Lower lobe of right lung (tissue), 2 donors: ENCODE measurements at regions not wholly inside any gene's neighbourhood (a gene's known extent, or its start where the extent isn't known, plus 50 kb on each side); places are given as distances from the start of the nearest gene placed in this dataset.
A peak's percentile ranks its signal among the peaks of the same experiment; 100 is the strongest.

Experiments used
- ATAC-seq, 2 donors: fragments of 200-7000 bp; cut with Tn5 transposase; one replicate each; pipeline ENCODE4 v1.9.1; 2020 to 2022; ENCODE audit warnings: mild to moderate bottlenecking in 2 of 2, moderate library complexity in 2 of 2
- DNase-seq: peaks from one replicate; pipeline ENCODE4 v3.0.0-alpha.2; 2020
- H3K27ac ChIP-seq: fragments of 200-600 bp; one replicate; pipeline ENCODE4 v1.8.0; 2022
- H3K27me3 ChIP-seq: fragments of 200-600 bp; one replicate; pipeline ENCODE4 v1.8.0; 2022; ENCODE audit warnings: low read depth
- H3K36me3 ChIP-seq: fragments of 200-600 bp; one replicate; pipeline ENCODE4 v1.8.0; 2022; ENCODE audit warnings: mild to moderate bottlenecking
- H3K4me1 ChIP-seq: fragments of 200-600 bp; one replicate; pipeline ENCODE4 v1.8.0; 2022
- H3K4me3 ChIP-seq: fragments of 200-600 bp; one replicate; pipeline ENCODE4 v1.8.0; 2022; ENCODE audit warnings: mild to moderate bottlenecking
- H3K9me3 ChIP-seq: fragments of 200-600 bp; one replicate; pipeline ENCODE4 v1.8.0; 2022
- intact Hi-C: fragments of 100-400 bp; cut with DNase I; formaldehyde crosslinking; loops from one replicate; pipeline ENCODE4 v1.11.0; 2022
- TF ChIP-seq, protein P1 (sequence below): fragments of 200-600 bp; IDR thresholded peaks from one replicate; pipeline ENCODE4 v1.8.0; 2022; ENCODE audit warnings: antibody characterized with exemption, mild to moderate bottlenecking
- donor health status: DM: no; HTN: yes; CAD: no; lungs with severe emphysema.

DNA sequence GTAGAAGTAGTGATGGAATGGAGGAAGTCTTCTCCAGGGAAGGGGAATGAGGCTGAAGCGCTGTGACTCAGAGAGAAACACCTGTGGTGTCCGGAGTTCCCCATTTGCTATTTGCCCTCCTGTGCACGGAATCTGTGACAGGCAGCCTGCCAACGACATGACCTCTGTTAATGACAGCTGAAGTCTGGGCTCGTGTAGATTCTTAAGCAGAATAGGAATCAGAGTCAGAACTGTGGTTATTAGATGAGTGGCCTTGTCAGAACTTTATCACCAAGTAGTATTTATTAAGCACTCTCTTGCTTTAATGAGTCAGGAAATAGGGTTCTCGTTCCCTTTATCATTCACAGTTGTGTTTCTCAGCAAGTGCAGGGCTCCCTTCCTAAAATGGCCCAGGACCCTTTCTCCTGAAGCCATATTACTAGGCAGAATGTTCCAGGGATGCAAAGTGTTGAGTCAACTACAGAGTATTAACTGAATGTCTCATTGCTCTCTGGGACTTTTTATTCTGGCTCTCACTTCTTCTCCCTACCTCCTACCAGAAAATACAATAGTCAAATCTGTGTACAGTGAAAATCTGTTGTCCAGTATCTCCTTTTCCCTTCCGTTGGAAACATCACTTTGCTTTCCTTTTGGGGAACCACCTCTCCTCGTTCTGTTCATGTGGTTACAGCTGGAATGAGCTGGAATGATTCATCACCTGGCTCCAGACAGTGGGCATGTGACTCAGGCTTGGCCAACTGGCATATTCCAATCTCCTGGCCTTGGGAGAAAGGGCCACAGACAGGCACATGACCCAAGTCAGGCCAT, 77.8 kb upstream of the MAX start:
- no peaks in the 10 kb centered on the region for H3K27me3 ChIP-seq
- H3K9me3 ChIP-seq, result peaks cover 5% of the 10 kb centered on the region
- H3K4me1 ChIP-seq, result peaks cover 10% of the 10 kb centered on the region
- H3K27ac ChIP-seq, result no peak overlapping the region
- intact Hi-C loops, result no loop called here
- H3K36me3 ChIP-seq, result no peaks in the 10 kb centered on the region
- no peak for DNase-seq
- H3K4me3 ChIP-seq, result no peak overlapping the region
- ATAC-seq, result peak; percentile 58 to 59
- TF ChIP-seq, protein P1, sequence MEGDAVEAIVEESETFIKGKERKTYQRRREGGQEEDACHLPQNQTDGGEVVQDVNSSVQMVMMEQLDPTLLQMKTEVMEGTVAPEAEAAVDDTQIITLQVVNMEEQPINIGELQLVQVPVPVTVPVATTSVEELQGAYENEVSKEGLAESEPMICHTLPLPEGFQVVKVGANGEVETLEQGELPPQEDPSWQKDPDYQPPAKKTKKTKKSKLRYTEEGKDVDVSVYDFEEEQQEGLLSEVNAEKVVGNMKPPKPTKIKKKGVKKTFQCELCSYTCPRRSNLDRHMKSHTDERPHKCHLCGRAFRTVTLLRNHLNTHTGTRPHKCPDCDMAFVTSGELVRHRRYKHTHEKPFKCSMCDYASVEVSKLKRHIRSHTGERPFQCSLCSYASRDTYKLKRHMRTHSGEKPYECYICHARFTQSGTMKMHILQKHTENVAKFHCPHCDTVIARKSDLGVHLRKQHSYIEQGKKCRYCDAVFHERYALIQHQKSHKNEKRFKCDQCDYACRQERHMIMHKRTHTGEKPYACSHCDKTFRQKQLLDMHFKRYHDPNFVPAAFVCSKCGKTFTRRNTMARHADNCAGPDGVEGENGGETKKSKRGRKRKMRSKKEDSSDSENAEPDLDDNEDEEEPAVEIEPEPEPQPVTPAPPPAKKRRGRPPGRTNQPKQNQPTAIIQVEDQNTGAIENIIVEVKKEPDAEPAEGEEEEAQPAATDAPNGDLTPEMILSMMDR, result no peak

DNA sequence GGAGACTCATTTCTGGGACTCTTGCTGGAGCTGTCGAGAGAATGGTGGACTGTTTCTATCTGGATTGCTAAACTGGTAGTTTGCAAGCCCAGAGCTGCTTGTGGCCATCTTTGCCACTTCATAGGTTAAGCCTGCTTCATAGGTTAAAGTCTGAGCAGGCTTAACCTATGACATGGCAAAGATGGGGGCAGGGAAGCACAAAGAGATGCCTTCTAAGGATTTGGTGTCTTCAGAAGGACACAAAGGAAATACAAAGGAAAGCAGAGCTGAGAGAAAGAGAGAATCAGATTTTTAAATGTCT, 78.4 kb upstream of the MAX start:
- ATAC-seq, result no peak
- DNase-seq, result no peak

DNA sequence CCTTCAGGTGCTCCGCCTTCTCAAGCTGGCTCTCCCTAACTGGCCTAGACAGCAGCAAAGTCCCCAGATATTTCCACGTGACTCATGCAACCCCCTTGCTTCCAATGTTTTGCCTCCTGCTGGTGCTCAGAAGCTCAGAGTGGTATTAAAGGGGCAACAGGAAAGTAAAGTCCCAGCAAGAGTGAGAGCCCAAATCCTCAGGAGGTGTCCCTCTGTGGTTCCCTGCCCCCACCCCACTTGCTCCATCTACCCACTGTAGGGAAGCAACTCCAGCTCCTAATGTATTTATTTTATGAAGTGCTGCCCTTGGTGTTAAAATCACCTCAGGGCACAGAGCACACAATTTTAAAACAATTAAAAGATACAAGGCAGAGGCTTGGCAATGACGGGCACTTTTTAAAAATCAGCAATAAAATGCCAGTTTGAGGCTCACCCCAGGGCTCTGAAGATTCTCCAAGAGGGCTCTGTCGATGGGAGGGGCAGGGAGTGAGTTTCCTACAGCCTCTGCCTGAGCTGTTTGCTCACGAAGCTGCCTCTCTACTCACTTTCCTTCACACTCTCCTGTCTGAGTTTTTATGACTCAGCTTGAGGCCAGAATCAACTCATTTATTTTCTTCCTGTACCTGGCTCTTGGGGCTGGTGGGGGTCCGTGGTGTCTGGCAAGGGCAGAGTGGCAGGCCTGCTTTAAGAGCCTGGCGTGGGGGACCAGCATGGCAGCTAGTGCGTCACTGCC, 81.9 kb upstream of the MAX start:
- H3K27ac ChIP-seq, result no peak overlapping the region
- H3K9me3 ChIP-seq, result peaks cover 5% of the 10 kb centered on the region
- DNase-seq (no peak), ATAC-seq (no peak)
- no peak overlapping the region for H3K4me3 ChIP-seq
- no peaks in the 10 kb centered on the region for H3K36me3 ChIP-seq
- TF ChIP-seq, protein P1, result no peak
- no peaks in the 10 kb centered on the region for H3K27me3 ChIP-seq
- intact Hi-C loops, result no loop called here
- peaks cover 10% of the 10 kb centered on the region for H3K4me1 ChIP-seq

More for the DNA sequence above, 78.4 kb upstream of the MAX start:
- no peaks in the 10 kb centered on the region for H3K36me3 ChIP-seq
- H3K9me3 ChIP-seq, result peaks cover 5% of the 10 kb centered on the region
- H3K27me3 ChIP-seq, result no peaks in the 10 kb centered on the region
- no peak overlapping the region for H3K4me3 ChIP-seq
- H3K27ac ChIP-seq, result no peak overlapping the region
- peaks cover 10% of the 10 kb centered on the region for H3K4me1 ChIP-seq
- intact Hi-C loops, result no loop called here
- TF ChIP-seq, protein P1, result no peak

DNA sequence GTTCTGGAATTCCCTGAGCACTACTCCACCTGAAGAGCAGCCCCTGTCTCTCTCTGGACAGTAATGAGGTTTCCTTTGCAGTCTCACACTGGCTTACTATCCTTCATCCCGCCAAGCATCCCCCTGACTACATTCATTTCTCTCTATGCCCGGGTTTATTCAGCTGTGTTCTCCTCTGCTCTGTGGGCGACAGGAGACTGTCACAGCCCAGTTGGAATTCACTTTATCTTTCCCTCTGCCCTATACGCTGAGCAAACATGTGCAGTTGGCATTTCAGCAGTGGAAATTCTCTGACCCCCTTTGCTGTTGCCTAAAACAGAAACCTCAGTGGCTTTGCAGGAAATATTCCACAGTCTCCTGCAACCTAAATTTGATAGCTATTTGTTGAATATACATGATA, 83.5 kb upstream of the MAX start:
- TF ChIP-seq, protein P1, result no peak
- H3K4me3 ChIP-seq, result no peak overlapping the region
- intact Hi-C loops, result no loop called here
- H3K27me3 ChIP-seq, result no peaks in the 10 kb centered on the region
- no peaks in the 10 kb centered on the region for H3K36me3 ChIP-seq
- H3K9me3 ChIP-seq, result peaks cover 5% of the 10 kb centered on the region
- H3K27ac ChIP-seq, result no peak overlapping the region
- DNase-seq, result no peak
- no peak for ATAC-seq
- no peaks in the 10 kb centered on the region for H3K4me1 ChIP-seq

DNA sequence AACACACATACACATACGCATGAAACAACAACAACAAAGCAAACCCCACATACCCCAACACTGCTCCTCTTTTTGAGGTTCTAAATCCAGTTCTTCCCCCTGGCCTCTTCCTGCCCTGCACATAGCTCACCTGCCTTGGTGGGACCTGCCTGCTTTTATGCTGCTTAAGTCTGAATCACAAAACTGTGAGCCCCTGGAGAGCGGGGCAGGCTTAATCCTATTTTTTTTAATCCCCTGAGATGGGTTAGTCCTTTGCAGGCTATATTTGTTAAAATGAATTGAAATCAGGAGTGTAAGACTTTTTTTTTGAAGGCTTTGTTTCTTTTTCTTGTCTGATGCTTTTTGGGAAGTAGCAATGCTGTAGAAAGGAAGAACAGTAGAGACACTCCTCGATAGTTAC, 84.6 kb upstream of the MAX start:
- intact Hi-C loops, result no loop called here
- H3K36me3 ChIP-seq, result no peaks in the 10 kb centered on the region
- no peak for DNase-seq
- no peak for ATAC-seq
- peaks cover 4% of the 10 kb centered on the region for H3K9me3 ChIP-seq
- no peak overlapping the region for H3K27ac ChIP-seq
- TF ChIP-seq, protein P1, result no peak
- H3K4me1 ChIP-seq, result no peaks in the 10 kb centered on the region
- no peak overlapping the region for H3K4me3 ChIP-seq
- H3K27me3 ChIP-seq, result no peaks in the 10 kb centered on the region
